ENCODE measurements at regions not wholly inside any gene's neighbourhood (a gene's known extent, or its start where the extent isn't known, plus 50 kb on each side); places are given as distances from the start of the nearest gene placed in this dataset.

GRCh38 chr9:78677326-78677725, 380.4 kb downstream of the PSAT1 start:
- TF ChIP-seq CTCF (conservative IDR thresholded peaks at IDR 0.05; ENCODE audit: low read depth, low read length), result no peak
- Histone ChIP-seq H3K4me2 (no peak overlapping the region), H3K4me1 (ENCODE audit: low read depth, poor library complexity, severe bottlenecking) (no peaks in the 10 kb centered on the region), H2AFZ (ENCODE audit: low read depth) (no peak overlapping the region), H3K4me3 (IDR thresholded peaks at IDR 0.05; ENCODE audit: insufficient read depth, low read depth, low read length) (no peak overlapping the region), H3K9ac (no peak overlapping the region), H3K36me3 (ENCODE audit: insufficient read depth) (no peaks in the 10 kb centered on the region; the same call in 1 of the 2 replicates), H3K79me2 (ENCODE audit: insufficient read depth, low read depth) (no peaks in the 10 kb centered on the region), H3K27me3 (ENCODE audit: insufficient read depth, low read depth) (no peaks in the 10 kb centered on the region), H4K20me1 (ENCODE audit: insufficient read depth) (no peaks in the 10 kb centered on the region), H3K27ac (no peak overlapping the region)

- Histone ChIP-seq H3K27me3 (ENCODE audit: insufficient read depth, low read depth) (no peaks in the 10 kb centered on the region), H3K9ac (no peak overlapping the region), H3K4me2 (no peak overlapping the region), H3K79me2 (ENCODE audit: insufficient read depth, low read depth) (no peaks in the 10 kb centered on the region), H3K4me3 (IDR thresholded peaks at IDR 0.05; ENCODE audit: insufficient read depth, low read depth, low read length) (no peak overlapping the region), H3K4me1 (ENCODE audit: low read depth, poor library complexity, severe bottlenecking) (no peaks in the 10 kb centered on the region), H2AFZ (ENCODE audit: low read depth) (no peak overlapping the region), H4K20me1 (ENCODE audit: insufficient read depth) (no peaks in the 10 kb centered on the region), H3K27ac (no peak overlapping the region), H3K36me3 (ENCODE audit: insufficient read depth) (no peaks in the 10 kb centered on the region; the same call in 1 of the 2 replicates)
- TF ChIP-seq CTCF (conservative IDR thresholded peaks at IDR 0.05; ENCODE audit: low read depth, low read length), result no peak
These were observed 382.0 kb downstream of the PSAT1 start for GRCh38 chr9:78678877-78679276.

GRCh38 chr9:78680196-78680595, 383.3 kb downstream of the PSAT1 start:
- Histone ChIP-seq H3K4me1 (ENCODE audit: low read depth, poor library complexity, severe bottlenecking) (no peaks in the 10 kb centered on the region), H3K27me3 (ENCODE audit: insufficient read depth, low read depth) (no peaks in the 10 kb centered on the region), H3K27ac (no peak overlapping the region), H3K9ac (no peak overlapping the region), H4K20me1 (ENCODE audit: insufficient read depth) (no peaks in the 10 kb centered on the region), H3K4me3 (IDR thresholded peaks at IDR 0.05; ENCODE audit: insufficient read depth, low read depth, low read length) (no peak overlapping the region), H3K4me2 (no peak overlapping the region), H3K79me2 (ENCODE audit: insufficient read depth, low read depth) (no peaks in the 10 kb centered on the region), H2AFZ (ENCODE audit: low read depth) (no peak overlapping the region), H3K36me3 (ENCODE audit: insufficient read depth) (no peaks in the 10 kb centered on the region; the same call in 1 of the 2 replicates)
- no peak for TF ChIP-seq CTCF (conservative IDR thresholded peaks at IDR 0.05; ENCODE audit: low read depth, low read length)

- H3K36me3 ChIP-seq (ENCODE audit: insufficient read depth), result no peaks in the 10 kb centered on the region
- no peaks in the 10 kb centered on the region for H3K79me2 ChIP-seq (ENCODE audit: insufficient read depth, low read depth)
- H3K4me3 ChIP-seq (IDR thresholded peaks at IDR 0.05; ENCODE audit: insufficient read depth, low read depth, low read length), result no peak overlapping the region
- no peaks in the 10 kb centered on the region for H3K4me1 ChIP-seq (ENCODE audit: low read depth, poor library complexity, severe bottlenecking)
- H4K20me1 ChIP-seq (ENCODE audit: insufficient read depth), result no peaks in the 10 kb centered on the region
- H3K9ac ChIP-seq, result no peak overlapping the region
- no peak for TF ChIP-seq CTCF (conservative IDR thresholded peaks at IDR 0.05; ENCODE audit: low read depth, low read length)
- H2AFZ ChIP-seq (ENCODE audit: low read depth), result no peak overlapping the region
- no peak overlapping the region for H3K27ac ChIP-seq
- H3K4me2 ChIP-seq, result no peak overlapping the region
- no peaks in the 10 kb centered on the region for H3K27me3 ChIP-seq (ENCODE audit: insufficient read depth, low read depth)
These were observed 385.3 kb downstream of the PSAT1 start for GRCh38 chr9:78682216-78682615.

Data from KMS-11 (cell line).